Right atrium auricular region (tissue), 2 donors: ENCODE measurements at regions not wholly inside any gene's neighbourhood (a gene's known extent, or its start where the extent isn't known, plus 50 kb on each side); places are given as distances from the start of the nearest gene placed in this dataset.

Experiments used
- DNase-seq: peaks from one replicate; pipeline ENCODE4 v3.0.0-alpha.2; 2019; ENCODE audit warnings: low spot score
- H3K27ac ChIP-seq, 2 donors: fragments of 200-600 bp; sonication (generic); 1 replicate in 1 of 2; 2 replicates in 1 of 2; pipeline ENCODE4 v1.5.1; 2016 to 2019
- H3K27me3 ChIP-seq, 2 donors: fragments of 200-600 bp; sonication (generic); one replicate each; pipeline versions ENCODE4 v1.5.1 to v1.6.0; 2017 to 2019
- H3K36me3 ChIP-seq: fragments of 200-600 bp; sonication (generic); one replicate; pipeline ENCODE4 v1.5.1; 2016
- H3K4me1 ChIP-seq, 2 donors: fragments of 200-600 bp; sonication (generic); one replicate each; pipeline versions ENCODE4 v1.5.1 to v1.6.0; 2017 to 2019
- H3K4me3 ChIP-seq, 2 donors: fragments of 200-600 bp; sonication (generic); 1 replicate in 1 of 2; 2 replicates in 1 of 2; pipeline ENCODE4 v1.5.1; 2017 to 2019; ENCODE audit warnings: mild to moderate bottlenecking in 1 of 2, moderate library complexity in 1 of 2
- H3K9me3 ChIP-seq, 2 donors: fragments of 200-600 bp; sonication (generic); one replicate each; pipeline ENCODE4 v1.5.1; 2019
- CTCF ChIP-seq, 2 donors: fragments of 200-600 bp; sonication (generic); IDR thresholded peaks; one replicate each; pipeline ENCODE4 v1.5.1; 2019; ENCODE audit warnings: antibody characterized with exemption in 2 of 2

- no peaks in the 10 kb centered on the region for H3K27me3 ChIP-seq
- no peak for TF ChIP-seq CTCF (IDR thresholded peaks at IDR 0.05)
These were observed 64.8 kb upstream of the HIF1A start for GRCh38 chr14:61630399-61631044.

GRCh38 chr14:61631045-61631687 is 64.1 kb upstream of the HIF1A start:
- H3K4me3 ChIP-seq = no peak overlapping the region
- H3K9me3 ChIP-seq = no peaks in the 10 kb centered on the region
- DNase-seq = no peak
- no peak for TF ChIP-seq CTCF (IDR thresholded peaks at IDR 0.05)
- no peak overlapping the region for H3K27ac ChIP-seq
- no peaks in the 10 kb centered on the region for H3K36me3 ChIP-seq
- H3K27me3 ChIP-seq = no peaks in the 10 kb centered on the region
- H3K4me1 ChIP-seq = no peaks in the 10 kb centered on the region

More at GRCh38 chr14:61630399-61631044, 64.8 kb upstream of the HIF1A start:
- no peak for DNase-seq
- H3K4me1 ChIP-seq = no peaks in the 10 kb centered on the region
- no peaks in the 10 kb centered on the region for H3K9me3 ChIP-seq
- H3K27ac ChIP-seq = no peak overlapping the region
- H3K4me3 ChIP-seq = no peak overlapping the region
- H3K36me3 ChIP-seq = no peaks in the 10 kb centered on the region

- Histone ChIP-seq H3K27me3 (no peaks in the 10 kb centered on the region), H3K9me3 (no peaks in the 10 kb centered on the region), H3K4me1 (no peaks in the 10 kb centered on the region), H3K4me3 (no peak overlapping the region), H3K27ac (no peak overlapping the region), H3K36me3 (no peaks in the 10 kb centered on the region)
- no peak for TF ChIP-seq CTCF (IDR thresholded peaks at IDR 0.05)
- DNase-seq = no peak
These were observed 62.9 kb upstream of the HIF1A start for GRCh38 chr14:61632401-61632800.

GRCh38 chr14:61632807-61633206 is 62.5 kb upstream of the HIF1A start:
- Histone ChIP-seq H3K9me3 (no peaks in the 10 kb centered on the region), H3K4me1 (no peaks in the 10 kb centered on the region), H3K27me3 (no peaks in the 10 kb centered on the region), H3K27ac (no peak overlapping the region), H3K36me3 (no peaks in the 10 kb centered on the region), H3K4me3 (no peak overlapping the region)
- no peak for DNase-seq
- no peak for TF ChIP-seq CTCF (IDR thresholded peaks at IDR 0.05)

GRCh38 chr14:61636291-61636690 is 59.0 kb upstream of the HIF1A start:
- Histone ChIP-seq H3K4me1 (no peaks in the 10 kb centered on the region), H3K27ac (no peak overlapping the region), H3K36me3 (no peaks in the 10 kb centered on the region), H3K4me3 (no peak overlapping the region), H3K9me3 (no peaks in the 10 kb centered on the region), H3K27me3 (no peaks in the 10 kb centered on the region)
- no peak for TF ChIP-seq CTCF (IDR thresholded peaks at IDR 0.05)
- DNase-seq = no peak

- Histone ChIP-seq H3K36me3 (no peaks in the 10 kb centered on the region), H3K4me3 (no peak overlapping the region), H3K9me3 (no peaks in the 10 kb centered on the region), H3K27ac (no peak overlapping the region), H3K27me3 (no peaks in the 10 kb centered on the region), H3K4me1 (no peaks in the 10 kb centered on the region)
- no peak for TF ChIP-seq CTCF (IDR thresholded peaks at IDR 0.05)
- no peak for DNase-seq
These were observed 58.5 kb upstream of the HIF1A start for GRCh38 chr14:61636779-61637178.
